Activated naive CD4-positive, alpha-beta T cell treated with anti-CD3 and anti-CD28 coated beads, Interleukin-2, amount 10 ng/mL, durations not matched to agents 7 days and 5 days (primary cell): ENCODE measurements at regions not wholly inside any gene's neighbourhood (a gene's known extent, or its start where the extent isn't known, plus 50 kb on each side); places are given as distances from the start of the nearest gene placed in this dataset.

Experiments
- CTCF ChIA-PET: fragments of 350-600 bp; sonication (Branson Sonifier 250); formaldehyde crosslinking; loops from one replicate; lab custom pipeline; 2021; ENCODE audit warnings: antibody characterized with exemption; lab: Charles Lee
- DNase-seq: peaks from one replicate; pipeline ENCODE4 v3.0.0-alpha.2; 2020
- H3K27ac Mint-ChIP-seq: one replicate; pipeline ENCODE4 v1.8.0; 2021; ENCODE audit warnings: mild to moderate bottlenecking, moderate library complexity, mixed read lengths
- H3K27me3 Mint-ChIP-seq: one replicate; pipeline ENCODE4 v1.8.0; 2021; ENCODE audit warnings: mild to moderate bottlenecking, mixed read lengths
- H3K36me3 Mint-ChIP-seq: one replicate; pipeline ENCODE4 v1.8.0; 2021; ENCODE audit warnings: mixed read lengths
- H3K4me1 Mint-ChIP-seq: one replicate; pipeline ENCODE4 v1.8.0; 2021; ENCODE audit warnings: mixed read lengths
- H3K4me3 Mint-ChIP-seq: one replicate; pipeline ENCODE4 v1.8.0; 2021; ENCODE audit warnings: mild to moderate bottlenecking, moderate library complexity, mixed read lengths
- H3K9me3 Mint-ChIP-seq: one replicate; pipeline ENCODE4 v1.8.0; 2021; ENCODE audit warnings: mixed read lengths

DNA sequence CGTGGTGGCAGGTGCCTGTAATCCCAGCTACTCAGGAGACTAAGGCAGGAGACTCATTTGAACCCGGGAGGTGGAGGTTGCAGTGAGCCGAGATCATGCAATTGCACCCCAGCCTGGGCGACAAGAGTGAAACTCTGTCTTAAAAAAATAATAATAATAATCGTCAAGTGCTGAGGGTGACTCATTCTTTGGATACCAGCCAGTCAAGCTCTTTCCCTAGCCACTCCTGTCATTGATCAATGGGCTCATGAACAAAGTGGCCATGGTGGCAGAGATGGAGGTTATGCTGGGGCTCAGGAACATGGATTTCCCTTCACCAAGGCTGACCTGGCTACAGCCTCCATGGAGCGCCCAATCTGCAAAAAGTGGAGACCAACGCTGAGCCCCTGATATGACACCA lies 94.5 kb upstream of the HAAO start:
- CTCF ChIA-PET = no interaction called here
- Mint-ChIP-seq H3K27me3 (peaks cover 6% of the 10 kb centered on the region), H3K27ac (no peak overlapping the region), H3K4me1 (no peaks in the 10 kb centered on the region), H3K4me3 (no peak overlapping the region), H3K9me3 (peaks cover 7% of the 10 kb centered on the region), H3K36me3 (no peaks in the 10 kb centered on the region)
- DNase-seq = no peak

DNA sequence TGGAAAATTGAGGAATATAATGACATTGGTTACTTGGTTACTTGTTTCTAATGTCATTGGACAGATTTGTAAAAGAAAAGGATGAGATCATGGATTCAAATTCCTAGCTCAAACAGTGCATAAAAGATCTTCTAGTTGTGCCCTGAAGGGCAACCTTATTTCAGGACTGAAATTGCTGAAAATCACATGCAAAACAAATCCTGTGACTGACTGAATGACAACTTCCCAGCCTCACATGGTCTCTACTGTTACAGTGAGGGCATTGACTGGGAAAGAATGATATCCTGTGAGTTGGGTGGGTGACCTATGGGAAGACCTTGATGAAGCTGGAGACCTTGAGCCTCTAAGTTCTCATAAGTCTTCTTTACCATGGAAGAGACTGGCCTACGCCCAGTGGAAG lies 90.4 kb upstream of the HAAO start:
- no peak for DNase-seq
- H3K4me1 Mint-ChIP-seq = peaks cover 3% of the 10 kb centered on the region
- no peaks in the 10 kb centered on the region for H3K36me3 Mint-ChIP-seq
- H3K4me3 Mint-ChIP-seq = no peak overlapping the region
- no peaks in the 10 kb centered on the region for H3K9me3 Mint-ChIP-seq
- H3K27me3 Mint-ChIP-seq = no peaks in the 10 kb centered on the region
- no peak overlapping the region for H3K27ac Mint-ChIP-seq
- CTCF ChIA-PET = interaction anchor here (0.7 kb wide), 1 partner anchor 22 kb away, joined by 4 read pairs; no protein-coding TSS in a partner anchor

DNA sequence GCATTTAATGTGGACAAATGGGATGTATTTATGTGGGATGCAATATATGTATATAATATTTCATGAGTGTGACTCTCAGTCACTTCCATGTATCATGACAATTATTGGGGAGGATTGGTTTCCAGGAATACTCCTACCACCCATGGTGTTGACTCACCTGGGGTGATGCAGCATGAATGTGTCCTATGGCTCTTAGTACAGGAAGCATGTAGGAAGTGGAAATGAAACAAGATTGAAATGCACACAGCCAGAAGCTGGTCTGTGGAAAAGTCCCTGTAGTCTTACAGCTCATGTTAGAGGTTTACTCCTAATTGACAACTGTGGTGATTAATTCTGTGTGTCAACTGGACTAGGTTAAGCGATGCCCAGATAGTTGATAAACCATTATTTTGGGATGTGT lies 89.3 kb upstream of the HAAO start:
- Mint-ChIP-seq H3K4me3 (no peak overlapping the region), H3K36me3 (no peaks in the 10 kb centered on the region), H3K9me3 (no peaks in the 10 kb centered on the region), H3K27ac (no peak overlapping the region), H3K4me1 (peaks cover 3% of the 10 kb centered on the region), H3K27me3 (no peaks in the 10 kb centered on the region)
- no peak for DNase-seq
- CTCF ChIA-PET = interaction anchor here (1.0 kb wide), 1 partner anchor 18 kb away, joined by 3 read pairs; no protein-coding TSS in a partner anchor

DNA sequence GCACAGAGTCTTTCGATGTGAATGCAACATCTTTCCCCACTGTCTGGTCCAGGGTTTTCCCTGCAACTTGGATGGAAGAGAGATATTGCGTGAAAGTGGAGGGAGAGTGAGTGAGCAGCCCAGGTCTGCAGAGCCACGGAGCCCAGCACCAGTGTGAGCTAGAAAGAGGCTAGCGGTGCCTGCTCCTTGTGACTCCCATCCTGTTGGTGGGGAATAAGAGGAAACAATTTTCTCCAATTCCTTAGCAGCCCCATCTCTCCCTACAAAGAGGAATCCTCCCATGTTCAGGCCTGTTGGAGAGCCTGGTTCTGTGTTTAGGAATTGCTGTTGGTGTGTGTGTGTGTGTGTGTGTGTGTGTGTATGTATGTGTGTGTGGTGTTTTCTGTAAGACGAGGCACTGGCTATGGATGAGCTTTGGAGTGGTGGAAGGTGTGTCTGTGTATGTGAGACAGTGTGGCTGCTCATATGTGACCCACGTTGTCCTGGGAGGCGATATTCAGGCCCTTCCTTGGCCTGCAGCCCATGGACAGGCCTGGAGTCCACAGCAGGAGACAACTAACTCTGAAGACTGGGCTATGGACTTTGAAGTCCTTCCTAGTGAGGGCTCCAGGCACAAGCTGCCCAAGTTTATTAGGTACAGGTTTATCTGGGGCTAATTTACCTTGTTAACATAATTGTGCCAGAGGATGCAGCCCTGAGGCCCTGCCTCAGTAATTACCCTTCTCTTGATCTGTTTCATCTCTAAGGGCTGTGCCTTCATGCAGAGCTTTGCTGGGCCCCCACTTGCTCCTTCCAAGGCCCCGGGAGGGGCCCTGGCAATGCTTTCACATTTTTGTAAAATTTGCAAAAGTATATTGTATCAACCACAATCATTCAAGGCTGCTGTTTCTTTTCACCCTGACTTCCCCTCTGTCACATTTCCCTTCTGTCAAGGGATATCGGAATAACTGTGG lies 88.6 kb upstream of the HAAO start:
- no peak for DNase-seq
- no peak overlapping the region for H3K27ac Mint-ChIP-seq
- H3K9me3 Mint-ChIP-seq = no peaks in the 10 kb centered on the region
- H3K36me3 Mint-ChIP-seq = no peaks in the 10 kb centered on the region
- CTCF ChIA-PET = interaction anchor here (1.0 kb wide), 1 partner anchor 19 kb away, joined by 3 read pairs; no protein-coding TSS in a partner anchor
- H3K4me3 Mint-ChIP-seq = no peak overlapping the region
- H3K27me3 Mint-ChIP-seq = no peaks in the 10 kb centered on the region
- H3K4me1 Mint-ChIP-seq = peaks cover 3% of the 10 kb centered on the region

DNA sequence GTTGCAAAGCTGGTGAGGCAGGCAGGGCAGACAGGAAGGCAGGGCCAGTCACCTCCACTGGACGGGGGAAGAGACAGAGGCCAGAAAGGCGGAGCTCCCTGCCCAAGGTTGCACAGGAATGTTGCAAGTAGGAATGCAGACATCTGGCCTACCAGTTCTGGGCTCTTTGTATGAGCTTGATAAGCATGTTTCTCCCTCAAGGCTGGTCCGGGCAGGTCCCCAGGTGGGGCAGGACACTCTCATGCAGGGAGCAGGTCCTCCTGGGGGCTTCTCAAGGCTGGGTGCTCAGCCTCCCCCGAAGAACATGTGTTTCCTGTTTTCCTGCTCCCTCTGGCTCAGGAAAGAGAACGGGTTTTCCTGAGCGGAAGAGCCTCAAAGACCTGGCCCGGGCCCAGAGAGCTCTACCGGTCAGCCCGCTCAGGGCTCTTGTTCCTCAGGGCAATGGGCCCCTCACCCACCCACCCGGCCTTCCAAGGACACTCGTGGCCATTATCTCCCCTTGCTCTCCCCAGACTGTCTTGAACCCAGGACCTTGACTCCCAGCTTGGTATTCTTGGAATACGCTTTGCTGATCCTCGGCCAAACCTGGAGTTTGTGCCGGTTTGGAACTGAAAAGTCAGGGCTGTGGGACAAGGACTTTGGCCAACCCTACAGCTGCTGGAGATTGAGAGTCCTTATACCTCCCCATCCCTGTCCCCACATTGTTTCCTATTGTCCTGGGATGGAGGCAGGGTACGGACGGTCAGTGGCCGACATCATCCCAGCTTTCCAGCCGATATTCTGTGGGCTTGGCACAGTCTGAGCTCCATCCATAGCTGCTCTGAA lies 87.7 kb upstream of the HAAO start:
- CTCF ChIA-PET = interaction anchor here (1.3 kb wide), 1 partner anchor 21 kb away, joined by 4 read pairs; no protein-coding TSS in a partner anchor
- DNase-seq = no peak
- Mint-ChIP-seq H3K9me3 (no peaks in the 10 kb centered on the region), H3K27ac (no peak overlapping the region), H3K4me3 (no peak overlapping the region), H3K4me1 (peaks cover 3% of the 10 kb centered on the region), H3K36me3 (no peaks in the 10 kb centered on the region), H3K27me3 (no peaks in the 10 kb centered on the region)

DNA sequence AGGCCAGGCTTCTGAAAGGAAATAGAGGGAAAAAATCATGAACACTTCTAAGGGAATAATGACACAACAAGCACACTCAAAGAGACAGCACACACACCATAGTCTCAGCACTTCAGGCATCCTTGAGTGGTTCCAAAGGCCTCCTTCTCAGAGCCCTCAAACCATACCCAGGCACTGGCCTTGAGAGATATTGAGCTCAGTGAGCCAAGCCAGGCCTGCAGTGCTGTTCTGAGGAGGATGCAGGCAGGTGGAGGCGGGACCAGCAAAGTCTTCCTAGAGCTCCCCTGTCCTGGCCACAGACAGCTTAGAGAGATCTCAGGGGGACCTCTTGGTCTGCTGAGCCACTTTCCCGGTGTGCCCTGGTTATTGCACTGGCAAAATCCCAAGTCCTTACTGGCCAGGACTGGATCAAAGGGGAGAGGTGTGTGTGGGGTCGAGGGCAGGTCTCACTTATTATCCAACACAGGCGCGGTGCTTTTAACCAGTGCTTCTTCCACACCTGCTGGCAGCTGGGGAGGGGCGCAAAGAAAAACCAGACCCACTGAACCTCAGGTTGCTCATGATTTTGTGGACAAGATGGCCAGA lies 86.8 kb upstream of the HAAO start:
- H3K9me3 Mint-ChIP-seq = no peaks in the 10 kb centered on the region
- CTCF ChIA-PET = interaction anchor here (1.3 kb wide), 1 partner anchor 20 kb away, joined by 4 read pairs; no protein-coding TSS in a partner anchor
- H3K27ac Mint-ChIP-seq = no peak overlapping the region
- no peaks in the 10 kb centered on the region for H3K36me3 Mint-ChIP-seq
- H3K27me3 Mint-ChIP-seq = no peaks in the 10 kb centered on the region
- DNase-seq = no peak
- peaks cover 3% of the 10 kb centered on the region for H3K4me1 Mint-ChIP-seq
- no peak overlapping the region for H3K4me3 Mint-ChIP-seq

DNA sequence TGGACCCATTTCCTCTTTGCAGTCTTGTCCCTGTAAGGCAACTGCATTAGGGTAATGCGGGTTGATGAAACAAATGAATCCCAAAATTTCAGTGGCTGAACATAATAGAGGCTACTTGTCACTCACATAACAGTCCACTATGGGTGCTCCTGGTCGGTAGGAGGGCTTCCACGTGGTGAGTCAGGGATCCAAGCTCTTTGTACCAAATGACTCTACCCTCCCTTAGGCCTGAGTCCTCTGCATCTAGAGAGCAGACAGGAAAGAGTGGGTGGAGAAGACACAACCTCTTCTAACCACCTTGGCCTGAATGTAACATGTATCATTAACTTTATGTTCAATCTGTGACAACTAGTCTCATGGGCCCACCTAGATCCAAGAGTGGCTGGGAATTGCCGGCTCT lies 86.2 kb upstream of the HAAO start:
- CTCF ChIA-PET = no interaction called here
- H3K9me3 Mint-ChIP-seq = no peaks in the 10 kb centered on the region
- no peaks in the 10 kb centered on the region for H3K36me3 Mint-ChIP-seq
- peaks cover 3% of the 10 kb centered on the region for H3K4me1 Mint-ChIP-seq
- H3K4me3 Mint-ChIP-seq = no peak overlapping the region
- no peaks in the 10 kb centered on the region for H3K27me3 Mint-ChIP-seq
- no peak overlapping the region for H3K27ac Mint-ChIP-seq
- DNase-seq = no peak

DNA sequence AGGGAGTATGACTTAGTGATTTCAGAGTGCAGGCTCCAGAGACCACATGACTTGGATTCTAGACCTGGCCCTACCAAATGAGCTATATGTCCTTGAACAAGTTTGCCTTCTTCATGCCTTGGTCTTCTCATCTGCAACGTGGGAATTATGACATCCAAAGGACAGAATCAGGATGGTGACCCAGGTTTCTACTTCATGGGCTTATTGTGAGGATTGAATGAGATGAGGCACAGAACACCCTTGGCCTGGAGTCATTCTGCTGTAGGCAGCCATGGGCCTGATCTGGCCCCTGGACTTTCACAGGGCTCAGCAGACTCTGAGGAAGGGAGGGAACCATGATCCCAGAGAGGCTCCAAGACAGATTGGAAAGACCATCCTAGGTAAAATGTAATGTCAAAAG lies 85.6 kb upstream of the HAAO start:
- H3K9me3 Mint-ChIP-seq = no peaks in the 10 kb centered on the region
- CTCF ChIA-PET = no interaction called here
- no peaks in the 10 kb centered on the region for H3K36me3 Mint-ChIP-seq
- H3K27me3 Mint-ChIP-seq = no peaks in the 10 kb centered on the region
- DNase-seq = no peak
- no peak overlapping the region for H3K4me3 Mint-ChIP-seq
- no peak overlapping the region for H3K27ac Mint-ChIP-seq
- peaks cover 3% of the 10 kb centered on the region for H3K4me1 Mint-ChIP-seq

DNA sequence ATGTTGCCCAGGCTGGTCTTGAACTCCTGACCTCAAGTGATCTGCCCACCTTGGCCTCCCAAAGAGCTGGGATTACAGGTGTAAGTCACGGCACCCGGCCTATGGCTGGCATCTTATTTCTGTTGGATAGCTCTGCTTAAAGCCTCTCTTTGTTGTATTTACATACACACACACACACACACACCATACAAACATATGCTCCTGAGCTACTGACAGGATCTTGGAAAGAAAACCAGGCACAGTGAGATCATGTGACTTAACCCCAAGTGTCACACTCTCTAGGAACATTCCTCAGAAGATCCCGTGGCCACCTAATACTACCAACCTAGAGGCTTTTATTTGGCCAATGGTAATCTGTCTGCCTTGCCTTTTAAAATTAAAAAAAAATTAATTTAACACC lies 85.1 kb upstream of the HAAO start:
- DNase-seq = no peak
- no peak overlapping the region for H3K27ac Mint-ChIP-seq

DNA sequence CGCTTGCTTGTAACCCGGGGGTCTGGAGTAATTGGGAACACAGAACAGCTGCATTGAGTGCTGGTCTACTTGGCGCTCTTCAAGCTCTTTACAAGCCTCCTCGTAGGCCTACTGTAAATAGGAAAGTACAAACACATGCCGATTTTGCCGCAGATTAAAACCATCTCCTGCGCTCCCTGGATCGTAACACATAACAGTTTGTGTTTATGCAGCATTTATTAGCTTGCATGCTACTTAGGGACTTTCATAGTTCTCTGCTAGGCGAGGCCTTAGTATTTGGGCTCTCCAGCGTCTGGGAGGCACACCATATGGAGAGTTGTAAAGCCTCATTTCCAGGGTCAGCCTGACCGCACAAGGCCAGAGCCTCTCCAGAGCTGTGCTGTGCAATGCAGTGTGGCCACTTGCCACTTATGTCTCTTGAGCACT lies 84.0 kb upstream of the HAAO start:
- H3K9me3 Mint-ChIP-seq = no peaks in the 10 kb centered on the region
- no peak for DNase-seq
- no peak overlapping the region for H3K27ac Mint-ChIP-seq
- no peak overlapping the region for H3K4me3 Mint-ChIP-seq
- H3K36me3 Mint-ChIP-seq = no peaks in the 10 kb centered on the region
- H3K4me1 Mint-ChIP-seq = peaks cover 3% of the 10 kb centered on the region
- H3K27me3 Mint-ChIP-seq = no peaks in the 10 kb centered on the region
- CTCF ChIA-PET = interaction anchor here (0.8 kb wide), 1 partner anchor 17 kb away, joined by 4 read pairs; no protein-coding TSS in a partner anchor

More for the DNA sequence above, 85.1 kb upstream of the HAAO start:
- Mint-ChIP-seq H3K4me3 (no peak overlapping the region), H3K27me3 (no peaks in the 10 kb centered on the region), H3K9me3 (no peaks in the 10 kb centered on the region), H3K4me1 (peaks cover 3% of the 10 kb centered on the region), H3K36me3 (no peaks in the 10 kb centered on the region)
- CTCF ChIA-PET = no interaction called here

DNA sequence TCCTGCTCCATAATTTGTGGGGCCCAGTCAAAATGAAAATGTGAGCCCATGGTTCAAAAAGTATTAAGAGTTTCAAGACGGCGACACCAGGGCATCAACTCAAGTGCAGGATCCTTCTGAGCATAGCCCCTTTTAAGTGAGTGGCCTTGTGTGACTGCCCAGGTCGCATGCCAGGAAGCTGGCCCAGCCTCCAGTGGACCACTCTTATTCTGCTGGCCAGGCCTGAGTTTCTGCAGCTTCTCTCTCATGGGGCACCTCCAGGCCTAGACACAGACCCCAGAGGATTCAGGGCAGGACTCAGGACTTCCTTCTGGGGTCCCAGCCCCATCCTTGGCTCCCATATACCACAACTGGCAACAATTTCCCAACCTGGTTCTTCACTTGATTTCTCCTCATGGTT lies 83.5 kb upstream of the HAAO start:
- Mint-ChIP-seq H3K27ac (no peak overlapping the region), H3K4me3 (no peak overlapping the region), H3K27me3 (no peaks in the 10 kb centered on the region), H3K9me3 (no peaks in the 10 kb centered on the region), H3K36me3 (no peaks in the 10 kb centered on the region), H3K4me1 (peaks cover 3% of the 10 kb centered on the region)
- DNase-seq = no peak
- CTCF ChIA-PET = no interaction called here

DNA sequence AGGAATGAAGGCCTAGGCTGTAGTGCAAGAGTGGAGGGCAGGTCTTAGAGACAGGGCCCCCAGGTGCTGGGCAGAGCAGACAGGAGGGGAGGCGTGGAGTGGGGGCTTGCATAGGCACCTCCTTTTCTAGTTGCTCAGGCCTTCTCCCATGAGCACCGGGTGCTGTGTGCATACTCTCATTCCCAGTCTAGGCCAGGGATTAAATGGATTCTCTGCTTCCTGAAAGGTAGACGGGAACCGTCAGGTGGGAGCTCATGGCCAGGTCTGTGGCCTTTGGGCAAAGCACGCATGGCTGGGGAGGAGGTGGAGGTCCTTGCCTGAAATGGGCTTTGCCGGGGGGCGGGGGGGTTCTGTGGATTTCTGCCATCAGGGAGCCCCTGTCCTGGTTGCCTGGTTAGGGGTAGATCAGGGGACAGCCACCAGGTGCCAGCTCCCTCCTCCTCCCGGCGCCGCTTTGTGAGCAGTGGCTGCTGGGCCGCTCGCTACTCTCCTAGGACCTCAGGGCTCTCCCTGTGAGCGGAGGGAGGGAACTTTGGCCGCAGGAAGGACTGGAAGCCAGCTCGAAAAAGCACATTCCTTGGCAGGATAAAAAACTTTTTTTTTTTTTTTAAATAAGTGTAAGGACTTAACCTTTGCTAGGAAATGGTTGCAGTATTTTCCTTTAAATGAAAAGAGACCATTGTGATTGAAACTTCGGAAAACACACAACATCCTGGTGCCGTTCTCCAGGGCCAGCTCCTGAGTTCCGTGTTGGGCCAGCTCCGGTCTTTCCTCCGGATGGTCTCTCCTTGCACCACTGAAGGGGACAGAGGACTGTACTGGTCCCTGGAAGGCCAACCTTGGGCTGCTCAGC lies 82.8 kb upstream of the HAAO start:
- Mint-ChIP-seq H3K27ac (no peak overlapping the region), H3K4me1 (peaks cover 3% of the 10 kb centered on the region), H3K9me3 (no peaks in the 10 kb centered on the region), H3K36me3 (no peaks in the 10 kb centered on the region), H3K4me3 (no peak overlapping the region), H3K27me3 (no peaks in the 10 kb centered on the region)
- DNase-seq = no peak
- CTCF ChIA-PET = no interaction called here

DNA sequence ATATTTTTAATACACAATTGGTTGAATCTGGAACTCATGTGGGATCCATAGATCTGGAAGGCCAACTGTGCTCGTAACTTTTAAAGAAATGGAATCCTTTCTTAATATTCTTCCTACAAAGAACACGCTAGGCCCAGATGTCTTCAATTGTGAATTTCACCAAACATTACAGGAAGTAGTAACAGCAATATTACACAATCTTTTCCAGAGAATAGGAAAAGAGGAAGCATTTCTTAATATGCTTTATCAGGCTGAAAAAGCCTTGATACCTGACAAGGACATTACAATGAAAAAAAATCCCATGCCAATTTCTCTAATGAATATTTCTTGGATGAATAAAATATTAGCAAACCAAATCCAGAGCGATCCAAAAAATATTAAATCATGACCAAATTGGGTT lies 80.3 kb upstream of the HAAO start:
- Mint-ChIP-seq H3K36me3 (no peaks in the 10 kb centered on the region), H3K4me3 (no peak overlapping the region), H3K27ac (no peak overlapping the region), H3K4me1 (no peaks in the 10 kb centered on the region), H3K27me3 (peaks cover 3% of the 10 kb centered on the region), H3K9me3 (peaks cover 6% of the 10 kb centered on the region)
- DNase-seq = no peak
- CTCF ChIA-PET = no interaction called here
